ENCODE measurements at regions not wholly inside any gene's neighbourhood (a gene's known extent, or its start where the extent isn't known, plus 50 kb on each side); places are given as distances from the start of the nearest gene placed in this dataset.

- Histone ChIP-seq H3K4me3 (no peak overlapping the region), H3K36me3 (ENCODE audit: control insufficient read depth in 2 of 2, insufficient read depth in 2 of 2, low read length in 1 of 2) (no peaks in the 10 kb centered on the region), H3K4me2 (ENCODE audit: control insufficient read depth, insufficient read depth) (no peak overlapping the region), H2AFZ (ENCODE audit: control insufficient read depth, low read depth, low read length) (no peak overlapping the region), H3K9ac (ENCODE audit: control insufficient read depth, insufficient read depth, low read length) (no peak overlapping the region), H3K9me3 (replicated peaks; ENCODE audit: control insufficient read depth, insufficient read depth, low read length) (no peaks in the 10 kb centered on the region), H3K27ac (ENCODE audit: control insufficient read depth, insufficient read depth) (no peak overlapping the region), H3K79me2 (ENCODE audit: control insufficient read depth, insufficient read depth, low read length) (no peaks in the 10 kb centered on the region), H3K4me1 (ENCODE audit: control insufficient read depth, insufficient read depth, low read length) (no peaks in the 10 kb centered on the region), H3K27me3 (replicated peaks in 1 of 2; ENCODE audit: control insufficient read depth in 2 of 2, insufficient read depth in 2 of 2, low read length in 1 of 2) (no peaks in the 10 kb centered on the region), H4K20me1 (ENCODE audit: control insufficient read depth, insufficient read depth) (no peaks in the 10 kb centered on the region)
- WGBS (ENCODE audit: insufficient coverage, insufficient replicate concordance, low lambda C conversion rate, missing lambda C conversion rate) = 1% methylated on average over 7 of the region's 7 CpGs
- FAIRE-seq (no peak), ATAC-seq (no peak), DNase-seq (ENCODE audit: low read depth, low spot score) (no peak)
- in situ Hi-C loops (cut with MboI) = no loop called here
- TF ChIP-seq, protein P1, sequence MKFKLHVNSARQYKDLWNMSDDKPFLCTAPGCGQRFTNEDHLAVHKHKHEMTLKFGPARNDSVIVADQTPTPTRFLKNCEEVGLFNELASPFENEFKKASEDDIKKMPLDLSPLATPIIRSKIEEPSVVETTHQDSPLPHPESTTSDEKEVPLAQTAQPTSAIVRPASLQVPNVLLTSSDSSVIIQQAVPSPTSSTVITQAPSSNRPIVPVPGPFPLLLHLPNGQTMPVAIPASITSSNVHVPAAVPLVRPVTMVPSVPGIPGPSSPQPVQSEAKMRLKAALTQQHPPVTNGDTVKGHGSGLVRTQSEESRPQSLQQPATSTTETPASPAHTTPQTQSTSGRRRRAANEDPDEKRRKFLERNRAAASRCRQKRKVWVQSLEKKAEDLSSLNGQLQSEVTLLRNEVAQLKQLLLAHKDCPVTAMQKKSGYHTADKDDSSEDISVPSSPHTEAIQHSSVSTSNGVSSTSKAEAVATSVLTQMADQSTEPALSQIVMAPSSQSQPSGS (IDR thresholded peaks at IDR 0.05; ENCODE audit: low read length) = no peak
- TF ChIP-seq TCF12 (IDR thresholded peaks at IDR 0.05; ENCODE audit: low read depth, low read length) (no peak), ZBTB40 (IDR thresholded peaks at IDR 0.05; ENCODE audit: borderline replicate concordance) (no peak), SIX5 (IDR thresholded peaks at IDR 0.05; ENCODE audit: low read depth, low read length, severe bottlenecking) (no peak), JUNB (IDR thresholded peaks at IDR 0.05) (no peak), CBX3 (IDR thresholded peaks at IDR 0.05; ENCODE audit: borderline replicate concordance, low read depth) (no peak), KLF5 (IDR thresholded peaks at IDR 0.05; ENCODE audit: partially characterized antibody) (no peak), RUNX3 (IDR thresholded peaks at IDR 0.05; ENCODE audit: low read length) (no peak), PBX3 (IDR thresholded peaks at IDR 0.05; ENCODE audit: insufficient replicate concordance, low read depth, low read length) (no peak), FOXK2 (IDR thresholded peaks at IDR 0.05) (no peak), ZNF24 (IDR thresholded peaks at IDR 0.05) (no peak), GABPA (IDR thresholded peaks at IDR 0.05; ENCODE audit: low read depth) (no peak)
- TF ChIP-seq, protein P2, sequence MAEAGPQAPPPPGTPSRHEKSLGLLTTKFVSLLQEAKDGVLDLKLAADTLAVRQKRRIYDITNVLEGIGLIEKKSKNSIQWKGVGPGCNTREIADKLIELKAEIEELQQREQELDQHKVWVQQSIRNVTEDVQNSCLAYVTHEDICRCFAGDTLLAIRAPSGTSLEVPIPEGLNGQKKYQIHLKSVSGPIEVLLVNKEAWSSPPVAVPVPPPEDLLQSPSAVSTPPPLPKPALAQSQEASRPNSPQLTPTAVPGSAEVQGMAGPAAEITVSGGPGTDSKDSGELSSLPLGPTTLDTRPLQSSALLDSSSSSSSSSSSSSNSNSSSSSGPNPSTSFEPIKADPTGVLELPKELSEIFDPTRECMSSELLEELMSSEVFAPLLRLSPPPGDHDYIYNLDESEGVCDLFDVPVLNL (IDR thresholded peaks at IDR 0.05; ENCODE audit: low read depth, low read length) = no peak
- TF ChIP-seq, protein P3, sequence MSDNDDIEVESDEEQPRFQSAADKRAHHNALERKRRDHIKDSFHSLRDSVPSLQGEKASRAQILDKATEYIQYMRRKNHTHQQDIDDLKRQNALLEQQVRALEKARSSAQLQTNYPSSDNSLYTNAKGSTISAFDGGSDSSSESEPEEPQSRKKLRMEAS (IDR thresholded peaks at IDR 0.05; ENCODE audit: low read depth, low read length) = no peak
- ChIA-PET SMC1A (ENCODE audit: uncharacterized antibody, unreplicated experiment) (no interaction called here), POLR2A (no interaction called here), CTCF (no interaction called here), RAD21 (ENCODE audit: unreplicated experiment) (no interaction called here)
- no TSS peak for BruUV-seq (replicated peaks)
- intact Hi-C loops (cut with micrococcal nuclease; ENCODE audit: unreplicated experiment) = no loop called here
These were observed 171.7 kb upstream of the SOX11 start for GRCh38 chr2:5520463-5520972.

Measured in GM12878 (cell line).